HG02938 (cell line): ENCODE measurements at regions not wholly inside any gene's neighbourhood (a gene's known extent, or its start where the extent isn't known, plus 50 kb on each side); places are given as distances from the start of the nearest gene placed in this dataset.
"Not testable (repeated sequence)": the region's sequence is repeated elsewhere in the genome, so short reads cannot be mapped to it uniquely, and the experiment has no call there.

Source experiments
- ATAC-seq: cut with Tn5 transposase; IDR thresholded peaks from one replicate; pipeline ENCODE4 v1.9.1; 2021; ENCODE audit warnings: mild to moderate bottlenecking, moderate library complexity; ENCODE audit not compliant: unreplicated experiment

DNA sequence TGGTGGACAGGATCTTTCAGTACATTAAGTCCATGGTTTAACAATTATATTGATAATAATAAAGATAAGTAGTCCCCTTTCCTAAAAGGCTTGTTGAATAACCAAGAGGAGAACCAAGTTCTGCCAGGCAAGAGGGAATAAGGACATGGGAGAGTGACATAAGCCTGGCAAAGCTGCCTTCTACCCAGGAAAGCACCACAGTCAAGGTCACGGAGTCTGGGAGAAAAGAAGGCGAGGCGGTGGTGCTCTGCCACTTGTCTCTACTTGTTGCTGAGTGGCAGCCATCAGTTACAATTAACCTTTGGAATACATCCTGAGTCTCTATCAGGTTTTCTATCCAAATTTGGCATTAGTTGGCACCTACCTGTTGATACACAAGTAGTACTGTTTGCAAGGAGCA lies 101.7 kb upstream of the GATA6 start:
- ATAC-seq = no peak

DNA sequence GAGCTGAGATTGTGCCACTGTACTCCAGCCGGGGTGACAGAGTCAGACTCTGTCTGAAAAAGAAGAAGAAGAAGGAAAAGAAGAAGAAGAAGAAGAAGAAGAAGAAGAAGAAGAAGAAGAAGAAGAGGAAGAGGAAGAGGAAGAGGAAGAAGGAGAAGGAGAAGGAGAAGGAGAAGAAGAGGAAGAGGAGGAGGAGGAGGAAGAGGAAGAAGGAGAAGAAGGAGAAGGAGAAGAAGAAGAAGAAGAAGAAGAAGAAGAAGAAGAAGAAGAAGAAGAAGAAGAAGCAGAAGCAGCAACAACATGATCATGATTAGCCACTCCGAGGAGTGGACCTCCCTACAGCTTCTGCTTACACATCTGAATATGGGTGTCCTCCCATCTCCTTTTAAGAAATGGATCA lies 100.6 kb upstream of the GATA6 start:
- ATAC-seq = not testable (repeated sequence)

DNA sequence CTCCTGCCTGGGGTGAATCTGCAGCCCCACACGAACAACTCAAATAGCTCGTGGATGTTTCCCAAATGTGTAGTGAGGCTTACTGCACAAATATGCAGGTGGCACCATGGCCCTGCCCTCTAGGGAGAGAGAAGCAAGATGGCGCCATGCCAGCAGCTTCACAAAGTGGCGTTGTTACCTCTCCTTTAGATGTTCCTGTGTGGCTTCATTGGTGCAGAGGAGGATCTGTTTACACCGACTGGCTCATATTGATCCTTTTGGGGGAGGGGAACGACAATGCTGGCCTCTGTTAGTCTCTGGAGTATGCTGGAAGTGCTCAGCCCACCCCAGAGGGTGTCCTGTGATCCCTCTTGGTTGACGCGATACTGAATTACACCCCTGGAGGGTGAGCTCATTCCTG lies 99.5 kb upstream of the GATA6 start:
- no peak for ATAC-seq

DNA sequence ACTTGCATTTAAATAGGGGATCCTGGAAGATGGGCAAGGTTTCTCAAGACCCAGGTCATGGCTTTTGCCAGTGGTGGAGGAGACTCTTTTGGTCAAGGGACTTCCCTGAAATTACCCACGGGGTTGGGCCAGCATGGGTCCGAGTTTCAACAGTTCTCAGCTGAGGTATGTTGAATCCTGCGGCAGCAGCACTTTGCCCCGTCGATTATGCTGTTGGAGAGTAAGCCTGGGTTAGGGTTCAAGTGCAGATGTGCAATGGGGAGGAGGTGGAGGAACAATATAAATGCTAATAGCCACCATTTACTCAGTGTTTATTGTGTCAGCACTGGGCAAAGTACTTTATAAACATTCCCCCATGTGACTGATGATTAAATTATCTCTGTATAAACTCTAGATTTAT lies 96.0 kb upstream of the GATA6 start:
- ATAC-seq = no peak

GRCh38 chr18:22074282-22075070 lies 94.9 kb upstream of the GATA6 start:
- no peak for ATAC-seq

DNA sequence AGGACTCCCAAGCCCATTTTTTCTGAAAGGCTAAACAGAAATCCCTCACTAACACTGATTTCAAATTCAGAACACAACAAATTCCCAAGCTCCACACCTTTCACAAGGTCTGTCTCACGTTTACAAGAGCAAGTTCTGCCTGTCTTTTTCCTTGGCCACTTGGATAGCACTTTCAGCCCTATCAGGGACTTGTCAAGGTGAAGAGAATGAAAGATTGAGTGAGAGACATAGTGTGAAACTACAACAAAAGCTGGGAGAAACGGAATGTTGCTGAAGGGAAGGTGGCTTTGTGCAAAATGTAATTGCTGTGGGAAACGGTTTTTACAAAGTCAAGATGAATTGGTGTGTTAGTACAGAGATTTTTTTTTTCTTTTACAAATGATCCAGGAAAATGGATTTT lies 89.4 kb upstream of the GATA6 start:
- no peak for ATAC-seq

DNA sequence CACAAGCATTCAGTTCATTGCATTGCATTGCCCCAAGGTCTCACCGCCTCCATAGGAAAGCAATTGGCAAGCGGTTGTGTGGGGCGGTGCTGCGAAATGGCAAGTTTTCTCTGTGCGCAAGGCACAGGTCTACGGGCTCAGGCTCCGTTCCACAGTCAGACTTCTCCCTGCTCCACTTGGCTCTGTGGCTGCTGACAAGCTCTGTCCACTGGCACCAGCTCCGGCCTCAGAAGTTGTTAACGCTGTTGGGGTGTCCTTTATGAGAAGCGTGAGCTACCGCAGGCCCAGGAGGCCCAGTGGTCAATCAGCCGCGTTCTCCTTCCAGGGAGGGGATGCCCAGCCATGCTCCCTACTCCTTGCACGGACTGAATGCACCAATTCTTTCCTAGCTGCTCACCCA lies 87.0 kb upstream of the GATA6 start:
- no peak for ATAC-seq

GRCh38 chr18:22084547-22084946 lies 84.8 kb upstream of the GATA6 start:
- ATAC-seq = no peak

GRCh38 chr18:22086973-22087372 lies 82.4 kb upstream of the GATA6 start:
- no peak for ATAC-seq

- no peak for ATAC-seq
Observed at GRCh38 chr18:22088029-22088428, 81.4 kb upstream of the GATA6 start.

- no peak for ATAC-seq
Observed at GRCh38 chr18:22088996-22089640, 80.3 kb upstream of the GATA6 start.

- no peak for ATAC-seq
Observed at GRCh38 chr18:22091341-22091740, 78.0 kb upstream of the GATA6 start.

- no peak for ATAC-seq
Observed at GRCh38 chr18:22093731-22094357, 75.5 kb upstream of the GATA6 start.

- no peak for ATAC-seq
Observed at GRCh38 chr18:22094358-22094734, 75.0 kb upstream of the GATA6 start.

- no peak for ATAC-seq
Observed at GRCh38 chr18:22098563-22098989, 70.8 kb upstream of the GATA6 start.

- no peak for ATAC-seq
Observed at GRCh38 chr18:22099925-22100324, 69.5 kb upstream of the GATA6 start.

DNA sequence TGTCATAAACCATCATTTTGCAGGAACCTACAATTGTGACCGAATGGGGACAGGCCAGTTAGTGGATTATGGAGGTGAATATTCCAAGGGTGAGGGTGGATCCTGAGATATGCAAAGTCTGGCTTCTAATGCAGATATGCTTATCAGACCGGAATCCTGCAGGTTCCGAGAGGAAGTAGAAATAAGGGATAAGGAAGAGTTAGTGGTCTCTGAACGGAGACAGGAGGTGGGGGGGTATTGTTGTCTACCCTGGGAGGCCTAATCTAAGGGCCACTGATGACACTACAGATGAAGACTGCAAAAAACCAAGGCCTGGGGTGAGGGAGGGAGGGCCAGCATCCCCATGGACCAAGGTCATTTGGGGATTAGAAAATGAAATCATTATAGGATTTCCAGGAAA lies 67.7 kb upstream of the GATA6 start:
- no peak for ATAC-seq

- ATAC-seq = no peak
Observed at GRCh38 chr18:22102953-22103646, 66.3 kb upstream of the GATA6 start.

DNA sequence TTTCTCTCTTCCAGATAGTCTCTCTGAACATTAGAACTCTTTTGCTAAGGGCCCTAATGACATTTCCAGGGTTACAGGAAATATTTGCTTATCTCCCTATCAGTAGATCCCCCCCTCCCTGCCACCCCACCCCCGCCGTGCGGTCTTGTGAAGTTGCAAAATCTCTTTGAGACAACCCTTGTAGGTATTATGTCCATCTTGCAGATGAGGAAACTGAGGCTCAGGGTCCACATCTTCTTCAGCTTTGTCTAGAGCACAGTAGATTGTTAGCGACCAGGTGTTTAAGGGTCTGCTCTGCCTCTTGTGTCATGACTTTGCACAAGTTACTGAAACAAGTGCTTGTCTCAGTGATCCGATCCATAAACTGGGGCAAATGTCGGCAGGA lies 65.8 kb upstream of the GATA6 start:
- no peak for ATAC-seq

DNA sequence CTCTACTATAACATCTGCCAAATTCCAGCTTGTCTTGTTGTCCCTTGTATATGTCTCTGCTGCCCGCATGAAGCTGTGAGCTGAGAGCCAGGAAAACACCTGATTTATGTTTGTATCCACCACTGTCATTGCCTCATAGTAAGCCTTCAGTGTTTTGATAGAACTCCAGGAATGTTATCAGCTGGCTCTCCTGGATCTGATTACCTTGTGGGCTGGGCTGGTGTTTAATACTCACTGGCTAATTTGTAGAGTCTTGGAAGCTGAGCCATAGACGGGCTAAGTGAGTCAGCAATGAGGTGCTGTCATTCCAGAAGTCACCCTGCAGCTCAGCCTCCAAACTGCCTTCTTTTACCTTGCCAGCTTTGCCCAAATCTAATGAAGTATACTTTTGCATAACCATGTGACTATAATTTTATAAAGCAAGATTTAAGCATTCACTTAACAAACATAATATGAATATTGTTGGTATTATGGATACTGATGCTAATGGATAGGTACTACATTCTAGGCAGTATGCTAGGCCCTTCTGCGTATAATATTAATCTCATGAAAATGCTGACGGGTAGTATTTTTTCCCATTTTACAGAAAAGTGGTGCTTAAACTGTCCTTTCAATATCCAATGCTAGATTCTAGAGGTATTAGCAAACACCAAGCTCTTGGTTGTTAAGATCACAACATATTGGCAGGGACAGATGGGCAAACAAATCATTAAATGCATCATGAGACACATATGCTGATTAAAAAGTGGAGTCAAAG lies 62.7 kb upstream of the GATA6 start:
- ATAC-seq = no peak

DNA sequence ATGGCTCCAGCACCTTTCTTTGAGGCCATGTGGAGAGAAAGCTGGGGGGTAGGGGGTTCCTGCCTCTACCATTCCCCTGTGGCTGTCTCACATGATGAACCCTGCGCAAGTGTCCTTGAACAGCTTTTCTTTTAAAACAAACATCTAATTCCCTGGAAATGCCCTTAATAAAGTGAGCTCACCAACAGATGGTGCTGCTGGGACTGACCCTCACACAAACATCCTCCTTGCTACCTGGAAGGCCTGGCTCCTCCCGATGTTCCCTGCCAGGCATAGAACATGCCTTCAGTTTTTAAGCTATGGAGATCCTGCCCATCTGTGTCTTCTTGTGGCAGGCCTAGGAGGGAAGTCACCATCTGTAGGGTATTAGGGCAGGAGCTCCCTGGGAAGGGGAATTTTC lies 60.7 kb upstream of the GATA6 start:
- ATAC-seq = no peak
